H4 (cell line): ENCODE measurements at regions not wholly inside any gene's neighbourhood (a gene's known extent, or its start where the extent isn't known, plus 50 kb on each side); places are given as distances from the start of the nearest gene placed in this dataset.
"Not testable (repeated sequence)": the region's sequence is repeated elsewhere in the genome, so short reads cannot be mapped to it uniquely, and the experiment has no call there.

Source experiments
- DNase-seq: peaks from one replicate; pipeline ENCODE4 v3.0.0-alpha.2; 2015; ENCODE audit warnings: low spot score

GRCh38 chr17:77341069-77341541 lies 200.3 kb downstream of the SEC14L1 start:
- no peak for DNase-seq

- not testable (repeated sequence) for DNase-seq
Observed at GRCh38 chr17:77342656-77342990, 201.9 kb downstream of the SEC14L1 start.

GRCh38 chr17:77343031-77343800 lies 202.4 kb downstream of the SEC14L1 start:
- DNase-seq, result no peak

DNA sequence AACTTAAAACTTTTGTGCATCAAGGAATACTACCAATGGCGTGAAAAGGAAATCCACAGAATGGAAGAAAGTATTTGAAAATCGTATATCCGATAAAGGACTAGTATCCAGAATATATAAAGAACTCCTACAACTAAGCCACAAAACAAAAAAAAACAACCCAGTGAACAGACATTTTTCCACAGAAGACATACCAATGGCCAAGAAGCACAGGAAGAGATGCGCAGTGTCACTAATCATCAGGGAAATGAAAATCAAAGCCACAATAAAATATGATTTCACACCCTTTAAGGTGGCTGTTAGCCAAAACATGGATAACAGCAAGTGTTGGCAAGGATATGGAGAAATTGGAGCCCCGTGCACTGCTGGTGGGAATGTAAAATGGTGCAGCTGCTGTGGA lies 203.3 kb downstream of the SEC14L1 start:
- no peak for DNase-seq

GRCh38 chr17:77345260-77345910 lies 204.6 kb downstream of the SEC14L1 start:
- DNase-seq, result no peak

- DNase-seq, result no peak
Observed at GRCh38 chr17:77346765-77347164, 206.0 kb downstream of the SEC14L1 start.

- no peak for DNase-seq
Observed at GRCh38 chr17:77347544-77347943, 206.8 kb downstream of the SEC14L1 start.

DNA sequence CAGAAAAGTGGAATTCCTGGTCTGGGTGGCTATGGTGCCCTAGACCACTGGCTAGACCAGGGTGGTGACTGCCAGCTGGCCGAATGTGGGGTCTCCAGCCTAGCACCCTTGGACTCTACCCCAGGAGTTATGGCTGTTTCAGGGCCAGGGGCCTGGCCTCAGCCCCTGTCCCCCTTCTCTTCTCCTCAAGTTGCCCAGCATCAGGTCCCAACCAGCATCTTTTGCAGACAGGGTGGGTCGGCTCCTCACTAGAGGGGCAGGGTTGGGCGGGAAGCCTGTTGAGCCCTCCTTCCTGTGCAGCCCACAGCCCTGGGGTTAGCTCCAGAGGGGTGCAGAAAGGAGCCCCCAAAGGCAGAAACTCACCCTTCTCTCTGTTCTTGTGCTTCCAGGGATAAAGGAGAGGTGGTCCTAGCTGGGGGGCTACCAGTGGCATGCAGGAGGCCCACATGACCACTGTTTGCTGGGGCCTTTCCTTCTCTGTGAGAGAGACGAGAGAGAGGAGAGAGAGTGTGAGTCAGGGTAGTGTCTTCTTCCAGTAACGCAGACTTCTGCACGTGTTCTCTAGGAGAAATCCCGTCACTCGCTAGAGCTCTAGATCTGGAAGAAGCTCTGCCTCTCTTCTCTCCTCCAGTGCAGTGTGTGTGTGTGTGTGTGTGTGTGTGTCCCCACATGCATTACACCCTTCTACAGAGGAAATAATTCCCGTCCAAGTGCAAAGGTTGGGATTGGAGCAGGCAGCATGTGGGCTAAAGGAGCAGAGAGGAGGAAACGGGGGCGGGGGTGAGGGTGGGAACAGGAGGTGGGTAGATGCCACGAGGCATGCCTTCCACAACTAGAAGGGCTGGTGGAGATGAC lies 209.4 kb downstream of the SEC14L1 start:
- no peak for DNase-seq

GRCh38 chr17:77352441-77352840 lies 211.7 kb downstream of the SEC14L1 start:
- DNase-seq, result no peak

DNA sequence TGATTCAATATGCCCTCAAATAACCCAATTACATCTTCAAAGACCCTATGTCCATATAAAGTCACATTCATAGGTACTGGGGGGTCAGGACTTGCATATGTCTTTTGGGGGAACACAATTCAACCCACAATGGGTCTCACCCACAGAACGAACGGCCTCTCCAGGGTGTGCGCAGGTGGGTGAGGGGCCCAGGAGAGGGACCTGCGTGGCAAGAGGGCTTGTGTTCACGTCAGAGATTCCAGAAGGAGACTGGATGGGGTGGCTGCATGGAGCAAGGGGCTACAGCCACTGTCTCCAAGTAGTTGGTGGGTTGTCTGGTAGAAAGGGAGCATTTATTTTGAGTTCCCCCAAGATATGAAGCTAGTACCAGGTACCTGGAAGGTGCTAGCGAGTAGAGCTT lies 212.2 kb downstream of the SEC14L1 start:
- DNase-seq, result no peak

DNA sequence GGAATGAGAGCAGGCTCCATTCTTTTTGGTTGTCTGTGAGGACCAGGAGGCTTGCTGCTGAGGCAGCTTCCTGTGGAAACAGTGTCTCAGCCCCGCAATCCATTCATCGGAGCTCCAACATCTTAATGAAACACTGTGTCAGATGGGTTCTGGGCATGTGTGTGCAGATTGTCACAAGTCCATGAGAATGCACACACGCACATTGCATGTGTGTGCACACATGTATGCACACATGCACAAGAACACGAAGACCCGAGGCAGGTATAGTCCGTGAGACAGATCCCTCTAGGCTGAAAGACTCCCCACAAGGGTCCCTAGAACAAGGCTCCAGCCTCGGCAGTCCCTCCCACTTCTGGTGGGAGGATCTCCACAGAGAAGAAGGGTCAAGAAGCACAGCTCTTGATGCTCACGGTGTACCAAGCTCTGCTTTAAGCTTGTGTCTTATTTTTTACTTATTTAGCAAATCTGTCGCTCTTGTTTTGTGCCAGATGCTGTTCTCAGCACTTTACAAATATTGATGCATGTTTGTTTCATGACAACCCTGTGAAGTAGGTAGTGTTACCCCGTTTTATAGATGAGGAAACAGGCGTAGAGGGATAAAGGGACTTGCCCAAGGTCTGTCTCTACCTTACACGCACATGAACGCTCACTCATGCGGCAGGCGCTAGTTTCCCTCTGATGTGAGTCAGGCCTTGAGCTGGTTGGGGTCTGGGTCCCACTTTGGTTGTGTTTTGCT lies 213.1 kb downstream of the SEC14L1 start:
- no peak for DNase-seq

DNA sequence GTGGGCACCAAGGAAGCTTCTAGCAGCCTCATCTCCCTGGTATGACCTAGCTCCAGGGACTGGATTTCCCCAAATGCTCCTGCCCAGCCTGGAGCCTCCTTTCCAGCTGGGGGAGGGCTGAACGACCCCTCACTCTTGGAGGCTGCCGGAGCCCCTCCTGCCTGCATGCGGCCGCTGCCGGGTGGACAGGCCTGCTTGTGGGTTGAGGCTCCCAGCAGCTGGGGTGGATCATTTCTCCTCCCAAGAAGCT lies 213.6 kb downstream of the SEC14L1 start:
- DNase-seq, result no peak

DNA sequence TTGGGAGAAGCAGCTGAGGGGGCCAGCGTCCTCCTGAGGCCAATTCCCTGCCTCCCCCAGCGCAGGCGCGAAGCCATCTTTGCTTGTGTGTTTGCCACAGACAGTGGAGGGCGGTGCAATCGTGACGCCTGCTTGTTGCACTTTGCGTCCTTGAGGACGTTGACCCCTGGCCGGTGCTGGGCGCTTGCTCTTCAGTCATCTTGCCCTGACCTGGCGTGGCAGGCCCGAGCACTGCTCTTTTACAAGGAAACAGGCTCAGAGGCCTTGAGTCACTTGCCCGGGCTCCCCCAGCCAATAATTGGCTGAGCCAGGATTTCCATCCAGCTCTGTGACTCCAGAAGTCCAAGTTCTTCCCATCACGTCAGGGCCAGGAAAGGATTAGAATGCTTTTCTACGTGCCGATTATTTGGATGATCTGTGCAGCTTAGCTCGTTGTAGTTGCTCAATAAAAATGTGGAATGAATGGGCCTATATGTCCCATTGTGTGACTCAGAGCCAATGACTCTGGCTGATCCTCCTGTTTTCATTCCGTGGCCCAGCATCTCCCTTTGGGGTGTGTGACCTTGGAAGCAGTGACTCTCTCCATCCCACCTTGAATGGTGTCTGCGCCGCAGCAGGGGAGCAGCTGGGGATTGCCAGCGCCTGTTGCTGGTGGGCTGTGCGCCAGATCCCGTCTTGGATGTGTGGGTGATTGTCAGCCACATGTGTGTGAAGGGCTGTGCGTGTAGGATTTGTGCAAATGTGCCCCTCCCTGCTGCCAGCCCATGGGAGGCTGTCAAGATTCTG lies 214.1 kb downstream of the SEC14L1 start:
- peak; percentile 56 for DNase-seq

DNA sequence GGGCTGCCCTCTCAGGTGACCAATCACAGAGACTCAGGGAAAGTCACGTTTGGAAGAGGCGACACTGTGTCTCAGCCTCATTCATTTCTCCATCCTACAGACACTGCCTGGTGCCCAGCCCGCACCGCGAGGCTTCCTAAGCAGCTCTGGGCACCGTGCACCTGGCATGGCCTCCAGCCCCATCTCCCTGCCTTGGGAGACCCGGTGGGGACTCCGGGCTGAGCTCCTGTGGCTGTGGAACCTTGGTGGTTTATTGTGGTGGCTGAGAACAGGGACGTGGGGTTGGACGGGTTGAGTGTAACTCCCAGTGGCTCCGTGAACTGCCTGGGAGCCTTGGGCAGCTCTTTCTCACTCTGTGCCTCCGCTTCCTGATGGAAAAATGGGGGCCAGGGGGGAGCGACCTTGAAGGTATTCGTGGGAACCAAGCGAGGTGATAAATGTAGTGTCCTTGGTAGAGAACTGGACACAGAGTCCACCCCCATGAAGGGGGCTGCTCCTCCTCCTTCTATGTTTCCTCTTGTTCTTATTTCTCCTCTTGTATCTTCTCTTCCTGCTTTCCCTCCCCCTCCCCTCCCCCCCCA lies 215.4 kb downstream of the SEC14L1 start:
- DNase-seq, result no peak

DNA sequence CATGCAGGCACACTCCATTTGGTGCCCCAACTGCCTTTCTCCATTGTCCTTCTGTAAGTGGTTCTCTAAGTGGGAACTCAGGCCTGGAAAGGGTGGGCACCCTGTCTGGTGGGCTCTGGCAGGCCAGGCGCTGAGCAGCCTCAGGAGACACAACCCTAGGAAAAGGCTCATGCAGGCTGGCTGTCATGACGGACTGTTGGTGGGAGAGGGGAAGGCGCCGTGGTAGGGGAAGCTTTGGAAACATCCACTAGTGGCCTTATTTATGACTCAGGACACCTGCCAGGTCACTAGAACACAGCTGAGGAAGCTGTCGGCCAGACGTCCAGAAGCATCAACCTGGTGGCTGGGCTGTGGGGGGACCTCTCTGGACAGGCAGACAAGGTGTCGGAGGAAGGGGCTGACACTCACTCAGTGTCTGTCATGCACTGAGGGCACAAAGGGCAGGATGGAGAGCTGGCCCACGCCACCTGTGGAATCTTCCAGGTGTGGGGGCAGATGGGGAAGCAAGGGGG lies 216.0 kb downstream of the SEC14L1 start:
- DNase-seq, result no peak

GRCh38 chr17:77358801-77359200 lies 218.0 kb downstream of the SEC14L1 start:
- no peak for DNase-seq

DNA sequence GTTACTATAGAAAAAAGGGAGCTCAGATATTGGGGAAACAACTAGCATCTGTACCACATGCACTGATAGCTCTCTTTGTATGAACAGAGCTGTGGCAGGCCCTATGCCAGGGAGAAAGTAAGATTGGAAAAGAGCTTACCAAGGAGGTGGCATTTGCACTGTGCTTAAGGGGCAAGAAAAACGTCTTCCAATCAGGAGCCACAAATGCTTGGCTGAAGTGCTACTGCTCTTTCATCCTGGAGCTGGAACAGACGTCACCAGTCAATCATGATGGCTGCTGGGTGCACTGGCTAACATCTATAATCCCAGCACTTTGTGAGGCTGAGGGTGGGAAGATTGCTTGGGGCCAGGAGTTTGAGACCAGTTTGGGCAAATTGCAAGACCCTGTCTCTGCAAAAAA lies 218.5 kb downstream of the SEC14L1 start:
- DNase-seq, result no peak

DNA sequence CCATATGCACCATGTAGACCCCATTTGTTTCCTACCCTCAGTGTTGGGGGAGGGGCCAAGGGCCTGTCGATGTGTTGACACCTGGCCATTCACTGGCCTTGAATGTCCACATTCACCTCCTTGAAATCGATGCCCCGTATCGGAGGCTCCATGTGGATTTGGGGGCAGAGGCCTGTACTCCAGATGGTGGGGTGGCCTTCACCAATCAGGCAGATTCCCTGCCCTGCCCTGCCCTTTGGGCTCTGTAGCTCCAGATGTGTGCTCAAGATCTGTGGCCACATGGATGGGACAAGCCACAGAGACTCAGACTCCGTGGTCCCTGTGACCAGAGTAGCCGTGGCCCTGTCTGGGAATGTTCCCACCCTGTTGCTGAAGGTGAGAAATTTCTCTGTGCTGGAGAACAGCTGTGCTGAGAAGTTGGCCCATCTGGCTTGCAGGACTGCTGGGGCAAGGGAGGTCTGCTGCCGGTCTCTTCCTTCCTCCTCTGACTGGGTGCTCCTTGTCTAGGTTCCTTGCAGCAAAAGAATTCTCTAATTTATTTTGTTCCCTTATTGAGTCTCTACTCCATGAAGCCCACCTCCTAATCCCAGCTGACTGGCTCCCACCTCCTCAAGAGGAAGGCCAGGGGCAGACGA lies 221.3 kb downstream of the SEC14L1 start:
- DNase-seq, result no peak

GRCh38 chr17:77363821-77364361 lies 223.1 kb downstream of the SEC14L1 start:
- no peak for DNase-seq

- no peak for DNase-seq
Observed at GRCh38 chr17:77364381-77364911, 223.7 kb downstream of the SEC14L1 start.
